ENCODE measurements at regions not wholly inside any gene's neighbourhood (a gene's known extent, or its start where the extent isn't known, plus 50 kb on each side); places are given as distances from the start of the nearest gene placed in this dataset.

DNA sequence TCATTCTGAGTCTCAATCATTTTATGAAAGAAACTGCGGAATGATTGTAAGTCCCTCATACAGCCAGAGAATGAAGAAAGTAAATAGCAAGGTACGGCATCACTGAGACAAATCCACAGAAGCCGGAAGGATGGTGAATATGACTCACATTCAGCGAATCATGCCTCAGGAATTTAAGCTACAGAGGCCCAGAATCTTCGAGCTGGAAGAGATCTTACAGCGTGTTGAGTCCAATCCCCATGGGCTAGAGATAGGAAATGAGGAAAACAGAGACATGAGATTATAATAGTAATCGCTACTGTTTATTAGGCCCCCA is 173.2 kb downstream of the KIF18A start:
- TF ChIP-seq, protein P1, sequence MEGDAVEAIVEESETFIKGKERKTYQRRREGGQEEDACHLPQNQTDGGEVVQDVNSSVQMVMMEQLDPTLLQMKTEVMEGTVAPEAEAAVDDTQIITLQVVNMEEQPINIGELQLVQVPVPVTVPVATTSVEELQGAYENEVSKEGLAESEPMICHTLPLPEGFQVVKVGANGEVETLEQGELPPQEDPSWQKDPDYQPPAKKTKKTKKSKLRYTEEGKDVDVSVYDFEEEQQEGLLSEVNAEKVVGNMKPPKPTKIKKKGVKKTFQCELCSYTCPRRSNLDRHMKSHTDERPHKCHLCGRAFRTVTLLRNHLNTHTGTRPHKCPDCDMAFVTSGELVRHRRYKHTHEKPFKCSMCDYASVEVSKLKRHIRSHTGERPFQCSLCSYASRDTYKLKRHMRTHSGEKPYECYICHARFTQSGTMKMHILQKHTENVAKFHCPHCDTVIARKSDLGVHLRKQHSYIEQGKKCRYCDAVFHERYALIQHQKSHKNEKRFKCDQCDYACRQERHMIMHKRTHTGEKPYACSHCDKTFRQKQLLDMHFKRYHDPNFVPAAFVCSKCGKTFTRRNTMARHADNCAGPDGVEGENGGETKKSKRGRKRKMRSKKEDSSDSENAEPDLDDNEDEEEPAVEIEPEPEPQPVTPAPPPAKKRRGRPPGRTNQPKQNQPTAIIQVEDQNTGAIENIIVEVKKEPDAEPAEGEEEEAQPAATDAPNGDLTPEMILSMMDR (conservative IDR thresholded peaks at IDR 0.05; ENCODE audit: low read depth, low read length) = no peak
- no peak for TF ChIP-seq EZH2 (IDR thresholded peaks at IDR 0.05; ENCODE audit: borderline replicate concordance, low read depth, low read length, poor library complexity, severe bottlenecking)
